ENCODE measurements at regions not wholly inside any gene's neighbourhood (a gene's known extent, or its start where the extent isn't known, plus 50 kb on each side); places are given as distances from the start of the nearest gene placed in this dataset.

DNA sequence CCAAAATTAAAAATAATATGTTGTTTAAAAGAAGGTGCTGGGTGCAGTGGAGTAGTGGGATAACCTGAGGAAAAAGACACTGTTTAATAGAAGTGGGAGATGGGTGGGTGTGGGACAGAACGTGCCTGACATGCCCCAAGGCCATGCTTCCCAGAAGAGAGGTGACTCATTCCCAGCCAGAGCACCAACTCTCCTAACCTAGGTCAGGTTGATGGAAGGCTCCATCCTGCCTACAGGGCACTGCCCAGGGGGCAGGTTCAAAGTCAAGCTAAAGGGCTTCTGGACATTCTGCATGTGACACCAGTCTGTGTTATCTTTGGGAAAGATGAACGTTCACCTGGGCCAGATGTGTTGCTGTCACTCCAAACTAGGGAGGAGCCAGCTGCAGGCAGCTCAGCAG lies 453.1 kb downstream of the SOX6 start:
- FAIRE-seq (no peak), DNase-seq (no peak)
- TF ChIP-seq, protein P1, sequence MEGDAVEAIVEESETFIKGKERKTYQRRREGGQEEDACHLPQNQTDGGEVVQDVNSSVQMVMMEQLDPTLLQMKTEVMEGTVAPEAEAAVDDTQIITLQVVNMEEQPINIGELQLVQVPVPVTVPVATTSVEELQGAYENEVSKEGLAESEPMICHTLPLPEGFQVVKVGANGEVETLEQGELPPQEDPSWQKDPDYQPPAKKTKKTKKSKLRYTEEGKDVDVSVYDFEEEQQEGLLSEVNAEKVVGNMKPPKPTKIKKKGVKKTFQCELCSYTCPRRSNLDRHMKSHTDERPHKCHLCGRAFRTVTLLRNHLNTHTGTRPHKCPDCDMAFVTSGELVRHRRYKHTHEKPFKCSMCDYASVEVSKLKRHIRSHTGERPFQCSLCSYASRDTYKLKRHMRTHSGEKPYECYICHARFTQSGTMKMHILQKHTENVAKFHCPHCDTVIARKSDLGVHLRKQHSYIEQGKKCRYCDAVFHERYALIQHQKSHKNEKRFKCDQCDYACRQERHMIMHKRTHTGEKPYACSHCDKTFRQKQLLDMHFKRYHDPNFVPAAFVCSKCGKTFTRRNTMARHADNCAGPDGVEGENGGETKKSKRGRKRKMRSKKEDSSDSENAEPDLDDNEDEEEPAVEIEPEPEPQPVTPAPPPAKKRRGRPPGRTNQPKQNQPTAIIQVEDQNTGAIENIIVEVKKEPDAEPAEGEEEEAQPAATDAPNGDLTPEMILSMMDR (IDR thresholded peaks at IDR 0.05; ENCODE audit: borderline replicate concordance, extremely low read depth, insufficient read depth) = no peak
- Histone ChIP-seq H3K4me1 (ENCODE audit: control insufficient read depth in 2 of 3, insufficient read depth in 2 of 3, low read depth in 1 of 3, low read length in 3 of 3) (peaks cover 0 to 2% (median 0%) of the 10 kb centered on the region in 3 donors), H3K27ac (ENCODE audit: low read depth in 2 of 2, low read length in 2 of 2) (no peak overlapping the region), H3K36me3 (ENCODE audit: control insufficient read depth in 2 of 3, insufficient read depth in 3 of 3, low read length in 3 of 3) (no peaks in the 10 kb centered on the region), H3K9ac (ENCODE audit: low read length in 3 of 3) (no peak overlapping the region), H3K4me3 (ENCODE audit: low read length in 3 of 3) (no peak overlapping the region), H3K9me3 (ENCODE audit: control insufficient read depth in 2 of 3, insufficient read depth in 1 of 3, low read length in 3 of 3) (no peaks in the 10 kb centered on the region), H3K27me3 (ENCODE audit: control insufficient read depth, insufficient read depth, low read length) (no peaks in the 10 kb centered on the region)
- intact Hi-C loops (cut with DNase I) = no loop called here

DNA sequence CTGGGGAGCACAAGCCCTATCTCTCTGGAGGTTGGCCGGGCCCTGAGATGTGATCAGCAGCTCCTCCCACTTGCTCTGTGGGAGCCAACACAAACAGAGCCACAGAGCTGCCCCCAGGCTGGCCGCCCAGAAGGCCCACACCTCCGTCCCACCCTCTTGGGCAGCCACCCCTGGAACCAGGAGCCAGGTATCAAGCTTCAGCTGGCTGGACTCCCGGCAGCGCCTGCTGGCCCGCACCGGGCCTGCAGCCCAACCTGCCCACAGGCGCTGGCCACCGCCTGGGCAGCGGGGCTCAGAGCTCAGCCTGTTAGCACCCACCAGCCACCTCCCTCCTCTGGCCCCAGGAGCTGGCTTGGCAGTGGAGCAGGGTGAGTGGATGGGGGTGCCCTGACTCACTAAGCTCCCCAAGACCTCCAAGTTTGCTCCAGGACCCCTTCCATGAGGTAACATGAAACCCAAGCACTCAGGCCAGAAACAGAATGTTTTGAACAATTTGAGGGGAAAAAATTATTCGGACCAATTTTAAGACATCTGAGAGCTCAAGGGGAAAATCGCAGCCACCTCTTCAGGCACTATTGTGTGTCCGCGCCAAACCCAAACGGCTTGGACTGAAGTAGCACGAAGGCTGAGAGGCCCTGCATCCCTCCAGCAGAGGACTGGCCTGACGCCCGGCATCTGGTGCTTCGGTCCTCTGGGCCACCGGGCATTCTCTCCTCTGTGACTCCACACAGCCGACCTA lies 450.8 kb downstream of the SOX6 start:
- Histone ChIP-seq H3K4me1 (ENCODE audit: control insufficient read depth in 2 of 3, insufficient read depth in 2 of 3, low read depth in 1 of 3, low read length in 3 of 3) (peaks cover 0 to 2% (median 0%) of the 10 kb centered on the region in 3 donors), H3K9me3 (ENCODE audit: control insufficient read depth in 2 of 3, insufficient read depth in 1 of 3, low read length in 3 of 3) (no peaks in the 10 kb centered on the region), H3K27me3 (ENCODE audit: control insufficient read depth, insufficient read depth, low read length) (no peaks in the 10 kb centered on the region), H3K9ac (ENCODE audit: low read length in 3 of 3) (no peak overlapping the region), H3K4me3 (ENCODE audit: low read length in 3 of 3) (no peak overlapping the region), H3K27ac (ENCODE audit: low read depth in 2 of 2, low read length in 2 of 2) (no peak overlapping the region), H3K36me3 (ENCODE audit: control insufficient read depth in 2 of 3, insufficient read depth in 3 of 3, low read length in 3 of 3) (no peaks in the 10 kb centered on the region)
- TF ChIP-seq, protein P1 (IDR thresholded peaks at IDR 0.05; ENCODE audit: borderline replicate concordance, extremely low read depth, insufficient read depth) = no peak
- FAIRE-seq (no peak), DNase-seq (no peak)
- intact Hi-C loops (cut with DNase I) = no loop called here

DNA sequence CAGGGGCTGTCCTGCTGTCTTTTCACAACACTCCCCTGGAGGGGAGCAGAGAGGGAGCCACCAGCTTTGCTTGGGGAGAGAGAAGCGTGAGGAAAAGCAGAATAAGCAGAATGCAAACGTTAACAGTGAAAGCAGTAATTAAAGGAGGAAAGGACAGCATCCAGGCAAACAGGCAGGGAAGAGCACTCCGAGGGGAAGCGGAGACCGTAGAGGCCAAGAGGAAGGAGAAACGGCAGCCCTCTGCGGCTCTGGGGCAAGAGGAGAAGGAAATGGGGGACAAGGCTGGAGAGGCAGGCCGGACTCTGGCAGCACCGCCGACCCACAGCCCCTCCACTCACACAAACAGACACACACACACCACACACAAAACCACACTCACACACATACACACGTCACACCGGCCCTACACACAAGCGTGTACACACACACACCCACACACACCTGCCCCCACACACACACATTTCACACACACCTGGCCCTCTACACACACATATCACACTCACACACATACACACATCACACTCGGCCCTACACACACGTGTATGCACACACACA lies 449.8 kb downstream of the SOX6 start:
- Histone ChIP-seq H3K4me1 (ENCODE audit: control insufficient read depth in 2 of 3, insufficient read depth in 2 of 3, low read depth in 1 of 3, low read length in 3 of 3) (no peaks in the 10 kb centered on the region), H3K9me3 (ENCODE audit: control insufficient read depth in 2 of 3, insufficient read depth in 1 of 3, low read length in 3 of 3) (no peaks in the 10 kb centered on the region), H3K27me3 (ENCODE audit: control insufficient read depth, insufficient read depth, low read length) (no peaks in the 10 kb centered on the region), H3K9ac (ENCODE audit: low read length in 3 of 3) (no peak overlapping the region), H3K4me3 (ENCODE audit: low read length in 3 of 3) (no peak overlapping the region), H3K36me3 (ENCODE audit: control insufficient read depth in 2 of 3, insufficient read depth in 3 of 3, low read length in 3 of 3) (no peaks in the 10 kb centered on the region), H3K27ac (ENCODE audit: low read depth in 2 of 2, low read length in 2 of 2) (no peak overlapping the region)
- TF ChIP-seq, protein P1 (IDR thresholded peaks at IDR 0.05; ENCODE audit: borderline replicate concordance, extremely low read depth, insufficient read depth) = no peak
- FAIRE-seq = no peak
- intact Hi-C loops (cut with DNase I) = no loop called here
- no peak for DNase-seq
